ENCODE measurements at regions not wholly inside any gene's neighbourhood (a gene's known extent, or its start where the extent isn't known, plus 50 kb on each side); places are given as distances from the start of the nearest gene placed in this dataset.

- Histone ChIP-seq H3K27me3 (ENCODE audit: control insufficient read depth in 4 of 4, insufficient read depth in 4 of 4, low read length in 3 of 4) (no peaks in the 10 kb centered on the region), H3K27ac (ENCODE audit: low read depth in 1 of 2, low read length in 2 of 2) (no peak overlapping the region), H3K9me3 (ENCODE audit: control insufficient read depth in 4 of 4, low read length in 3 of 4) (no peaks in the 10 kb centered on the region), H3K9ac (ENCODE audit: low read depth in 1 of 2, low read length in 2 of 2) (no peak overlapping the region), H3K4me3 (ENCODE audit: low read depth in 1 of 3, low read length in 3 of 3) (no peak overlapping the region), H3K4me1 (ENCODE audit: control insufficient read depth in 4 of 4, insufficient read depth in 4 of 4, low read length in 3 of 4) (no peaks in the 10 kb centered on the region), H3K36me3 (ENCODE audit: control insufficient read depth in 4 of 4, insufficient read depth in 3 of 4, low read depth in 1 of 4, low read length in 3 of 4) (no peaks in the 10 kb centered on the region)
- DNase-seq (ENCODE audit: low spot score): no peak
- TF ChIP-seq RAD21 (IDR thresholded peaks at IDR 0.05): no peak
- TF ChIP-seq SP1 (IDR thresholded peaks at IDR 0.05): no peak
- TF ChIP-seq FOXA2 (IDR thresholded peaks at IDR 0.05): no peak
- TF ChIP-seq HNF4A (conservative IDR thresholded peaks at IDR 0.05): no peak
- no peak for TF ChIP-seq REST (IDR thresholded peaks at IDR 0.05)
- TF ChIP-seq CTCF (IDR thresholded peaks at IDR 0.05; ENCODE audit: low read depth, low read length, missing input control): no peak
- no peak for TF ChIP-seq ZBTB33 (IDR thresholded peaks at IDR 0.05)
- no peak for TF ChIP-seq YY1 (IDR thresholded peaks at IDR 0.05)
- TF ChIP-seq HNF4G (IDR thresholded peaks at IDR 0.05): no peak
- no peak for TF ChIP-seq TAF1 (conservative IDR thresholded peaks at IDR 0.05)
- TF ChIP-seq GABPA (IDR thresholded peaks at IDR 0.05 in 1 of 2, conservative IDR thresholded peaks at IDR 0.05 in 1 of 2): no peak
- TF ChIP-seq EGR1 (IDR thresholded peaks at IDR 0.05; ENCODE audit: low read depth in 2 of 2): no peak
- WGBS: 83% methylated on average over 2 of the region's 2 CpGs
Measured at GRCh38 chr5:159858871-159859270, 57.4 kb upstream of the ADRA1B start.

GRCh38 chr5:159861086-159861485 is 55.2 kb upstream of the ADRA1B start:
- no peak for DNase-seq (ENCODE audit: low spot score)
- peaks cover 0 to 9% (median 2%) of the 10 kb centered on the region in 4 donors for H3K4me1 ChIP-seq (ENCODE audit: control insufficient read depth in 4 of 4, insufficient read depth in 4 of 4, low read length in 3 of 4)
- H3K9me3 ChIP-seq (ENCODE audit: control insufficient read depth in 4 of 4, low read length in 3 of 4): no peaks in the 10 kb centered on the region
- H3K27ac ChIP-seq (ENCODE audit: low read depth in 1 of 2, low read length in 2 of 2): no peak overlapping the region
- H3K4me3 ChIP-seq (ENCODE audit: low read depth in 1 of 3, low read length in 3 of 3): no peak overlapping the region
- H3K27me3 ChIP-seq (ENCODE audit: control insufficient read depth in 4 of 4, insufficient read depth in 4 of 4, low read length in 3 of 4): no peaks in the 10 kb centered on the region
- H3K9ac ChIP-seq (ENCODE audit: low read depth in 1 of 2, low read length in 2 of 2): no peak overlapping the region
- no peak for TF ChIP-seq MAX (IDR thresholded peaks at IDR 0.05)
- no peak for TF ChIP-seq HNF4G (IDR thresholded peaks at IDR 0.05)
- no peak for TF ChIP-seq JUND (IDR thresholded peaks at IDR 0.05)
- no peak for TF ChIP-seq GABPA (IDR thresholded peaks at IDR 0.05 in 1 of 2, conservative IDR thresholded peaks at IDR 0.05 in 1 of 2)
- no peak for TF ChIP-seq ATF3 (IDR thresholded peaks at IDR 0.05)
- no peak for TF ChIP-seq SP1 (IDR thresholded peaks at IDR 0.05)
- no peak for TF ChIP-seq EGR1 (IDR thresholded peaks at IDR 0.05; ENCODE audit: low read depth in 2 of 2)
- TF ChIP-seq RAD21 (IDR thresholded peaks at IDR 0.05): no peak
- TF ChIP-seq HNF4A (conservative IDR thresholded peaks at IDR 0.05): no peak
- TF ChIP-seq TAF1 (conservative IDR thresholded peaks at IDR 0.05): no peak
- no peak for TF ChIP-seq FOXA1 (IDR thresholded peaks at IDR 0.05)
- TF ChIP-seq FOXA2 (IDR thresholded peaks at IDR 0.05): no peak
- TF ChIP-seq RXRA (IDR thresholded peaks at IDR 0.05): no peak
- TF ChIP-seq ZBTB33 (IDR thresholded peaks at IDR 0.05): no peak
- TF ChIP-seq YY1 (IDR thresholded peaks at IDR 0.05): no peak
- no peak for TF ChIP-seq NR2F2 (IDR thresholded peaks at IDR 0.05)
- TF ChIP-seq CTCF (IDR thresholded peaks at IDR 0.05; ENCODE audit: low read depth, low read length, missing input control): no peak
- 53% methylated on average over 3 of the region's 3 CpGs for WGBS
- no peaks in the 10 kb centered on the region for H3K36me3 ChIP-seq (ENCODE audit: control insufficient read depth in 4 of 4, insufficient read depth in 3 of 4, low read depth in 1 of 4, low read length in 3 of 4)
